HG03571 (cell line): ENCODE measurements at regions not wholly inside any gene's neighbourhood (a gene's known extent, or its start where the extent isn't known, plus 50 kb on each side); places are given as distances from the start of the nearest gene placed in this dataset.
"Not testable (repeated sequence)": the region's sequence is repeated elsewhere in the genome, so short reads cannot be mapped to it uniquely, and the experiment has no call there.

Experiments used
- ATAC-seq: cut with Tn5 transposase; IDR thresholded peaks from one replicate; pipeline ENCODE4 v1.9.1; 2021; ENCODE audit not compliant: unreplicated experiment

- ATAC-seq = not testable (repeated sequence)
Measured at GRCh38 chr9:66829853-66830252, 70.7 kb upstream of the ZNF658 start.

DNA sequence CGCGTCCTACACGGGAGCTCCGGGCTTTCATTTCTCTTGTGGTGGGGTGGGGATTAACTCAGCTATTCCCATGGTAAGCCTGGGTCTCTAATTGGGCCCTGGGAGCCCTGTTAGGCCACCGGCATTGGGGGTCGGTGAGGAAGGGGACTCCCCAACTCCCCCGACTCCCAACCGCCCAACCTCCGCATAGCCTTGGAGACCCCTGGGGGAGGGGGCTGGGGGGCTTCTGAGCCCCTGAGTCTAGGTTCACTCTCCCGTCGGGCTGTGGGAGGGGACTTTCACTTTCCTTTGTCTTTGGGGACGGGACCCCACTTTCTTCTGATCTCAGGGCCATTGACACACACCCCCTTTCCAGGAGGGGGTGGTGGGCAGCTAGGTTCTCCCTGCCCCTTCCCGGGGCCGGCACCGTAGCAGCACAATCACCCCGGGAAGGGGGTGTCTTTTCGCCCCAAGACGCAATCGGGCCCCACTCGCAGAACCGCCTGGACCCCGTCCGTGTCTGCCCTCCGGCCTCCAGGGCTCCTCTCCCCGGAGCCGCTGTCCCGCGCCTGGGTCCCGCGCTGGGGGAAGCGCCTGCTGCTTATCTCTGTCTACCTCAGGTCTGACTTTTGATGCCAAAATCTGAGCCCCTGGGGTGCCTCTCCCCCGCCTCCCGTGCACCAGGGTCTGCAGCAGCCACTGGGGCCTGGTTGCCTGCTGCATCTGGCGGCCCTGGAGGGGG is 69.6 kb upstream of the ZNF658 start:
- ATAC-seq = not testable (repeated sequence)

GRCh38 chr9:66832222-66832621 is 68.3 kb upstream of the ZNF658 start:
- not testable (repeated sequence) for ATAC-seq

- ATAC-seq = not testable (repeated sequence)
Measured at GRCh38 chr9:66837242-66837937, 63.1 kb upstream of the ZNF658 start.
